Posterior vena cava (tissue), 2 donors: ENCODE measurements at regions not wholly inside any gene's neighbourhood (a gene's known extent, or its start where the extent isn't known, plus 50 kb on each side); places are given as distances from the start of the nearest gene placed in this dataset.
"Not testable (repeated sequence)": the region's sequence is repeated elsewhere in the genome, so short reads cannot be mapped to it uniquely, and the experiment has no call there.

Experiments used
- DNase-seq: peaks from one replicate; pipeline ENCODE4 v3.0.0-alpha.2; 2020; ENCODE audit warnings: low spot score
- intact Hi-C, 2 donors: fragments of 100-400 bp; cut with DNase I; formaldehyde crosslinking; loops; one replicate each; pipeline versions ENCODE4 v1.14.1 to v1.14.2; 2022 to 2023
- donor health status: DM: yes; HTN: yes; CAD: no.
- donor health status: DM: yes; HTN: yes; CAD: no.

DNA sequence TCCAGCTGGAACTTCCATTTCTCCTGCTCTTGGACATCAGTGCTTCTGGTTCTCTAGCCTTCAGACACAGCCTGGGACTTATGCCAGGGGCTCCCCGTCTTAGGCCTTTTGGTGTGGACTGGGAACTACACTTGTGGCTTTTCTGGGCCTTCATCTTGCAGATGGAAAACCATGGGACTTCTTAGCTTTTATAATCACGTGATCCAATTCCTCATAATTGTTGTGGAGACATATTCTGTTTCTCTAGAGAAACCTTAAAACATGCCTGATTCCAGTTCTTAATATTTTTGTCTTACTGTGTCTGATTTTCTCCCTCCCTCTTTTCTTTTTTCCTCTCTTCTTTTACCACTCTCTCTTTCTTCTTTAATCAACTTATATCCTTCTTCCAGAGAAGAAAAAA, 224.2 kb upstream of the FOXP2 start:
- intact Hi-C loops, result no loop called here
- no peak for DNase-seq

DNA sequence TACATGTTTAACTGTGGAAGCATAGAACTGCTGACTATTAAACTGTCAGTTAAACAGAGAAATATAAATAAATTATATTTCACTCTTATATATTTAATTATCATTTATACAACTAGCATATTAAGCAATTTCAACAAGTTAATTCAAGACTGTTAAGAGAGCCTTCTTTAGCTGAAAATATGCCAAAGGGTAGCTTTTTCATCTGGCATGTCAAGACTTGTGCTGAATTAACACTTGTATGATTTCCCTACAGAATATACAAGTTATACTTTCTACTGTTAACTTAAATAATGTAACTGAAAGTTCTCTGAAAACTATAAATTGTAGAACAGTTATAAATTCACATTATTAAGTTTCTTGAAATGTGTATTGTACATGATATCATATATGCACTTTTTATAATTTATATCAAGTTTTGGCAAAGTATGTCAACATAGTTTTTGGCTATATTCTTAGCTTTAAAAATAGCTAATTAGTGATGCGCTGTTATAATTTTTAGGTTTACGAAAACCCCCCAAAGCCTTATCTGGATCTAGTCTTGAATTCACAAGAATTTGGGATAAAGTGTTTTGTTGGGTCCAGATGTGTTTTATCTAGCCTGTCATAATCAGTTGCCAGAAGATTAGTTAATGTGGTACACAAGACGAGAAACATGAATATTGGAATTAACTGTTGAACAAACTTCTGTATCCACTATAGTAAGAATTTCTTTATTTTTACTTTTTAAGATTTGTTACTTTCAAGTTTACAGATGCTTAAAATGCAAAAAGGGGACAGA, 231.1 kb upstream of the FOXP2 start:
- no peak for DNase-seq
- intact Hi-C loops, result no loop called here

GRCh38 chr7:114182837-114183236, 231.8 kb upstream of the FOXP2 start:
- intact Hi-C loops, result no loop called here
- DNase-seq, result no peak

- intact Hi-C loops, result no loop called here
- DNase-seq, result no peak
Observed at GRCh38 chr7:114181280-114181679, 233.3 kb upstream of the FOXP2 start.

GRCh38 chr7:114180556-114181266, 233.9 kb upstream of the FOXP2 start:
- DNase-seq, result no peak
- intact Hi-C loops, result no loop called here

- DNase-seq, result no peak
- intact Hi-C loops, result no loop called here
Observed at GRCh38 chr7:114175125-114175524, 239.5 kb upstream of the FOXP2 start.

DNA sequence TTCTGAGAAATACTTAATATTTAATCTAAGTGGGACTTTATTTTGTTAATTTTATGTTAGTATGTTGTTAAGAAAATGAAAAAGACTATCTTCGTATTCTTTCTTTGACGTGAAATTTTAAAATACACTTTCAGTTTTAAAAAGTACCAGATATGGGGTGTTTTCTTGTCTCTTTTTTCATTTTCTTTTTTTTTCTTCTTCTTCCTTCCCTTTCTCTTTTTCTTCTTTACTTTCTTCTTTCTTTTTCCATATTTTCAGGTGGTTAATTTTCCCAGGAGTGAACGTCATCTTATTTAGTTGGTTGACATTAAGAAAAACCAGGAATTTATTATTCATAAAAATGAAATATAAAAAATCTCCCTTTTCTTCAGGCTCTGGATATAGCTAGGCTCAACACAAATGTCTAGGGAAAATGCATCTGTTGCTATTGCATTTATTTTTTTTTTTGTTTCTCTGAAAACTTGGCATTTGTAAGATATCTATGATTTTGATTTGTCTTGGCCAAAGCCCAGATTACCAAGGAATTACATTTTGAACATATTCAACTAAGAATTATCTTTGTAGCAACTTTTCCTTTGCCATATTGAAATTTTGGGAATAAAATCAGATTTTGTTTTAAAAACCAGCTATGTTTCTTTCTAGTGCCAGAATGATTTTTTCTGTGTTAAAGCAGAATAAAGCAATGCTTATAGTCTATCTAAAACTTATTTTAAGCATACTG, 241.3 kb upstream of the FOXP2 start:
- DNase-seq, result no peak
- intact Hi-C loops, result no loop called here

GRCh38 chr7:114169389-114169788, 245.2 kb upstream of the FOXP2 start:
- intact Hi-C loops, result not testable (repeated sequence)

DNA sequence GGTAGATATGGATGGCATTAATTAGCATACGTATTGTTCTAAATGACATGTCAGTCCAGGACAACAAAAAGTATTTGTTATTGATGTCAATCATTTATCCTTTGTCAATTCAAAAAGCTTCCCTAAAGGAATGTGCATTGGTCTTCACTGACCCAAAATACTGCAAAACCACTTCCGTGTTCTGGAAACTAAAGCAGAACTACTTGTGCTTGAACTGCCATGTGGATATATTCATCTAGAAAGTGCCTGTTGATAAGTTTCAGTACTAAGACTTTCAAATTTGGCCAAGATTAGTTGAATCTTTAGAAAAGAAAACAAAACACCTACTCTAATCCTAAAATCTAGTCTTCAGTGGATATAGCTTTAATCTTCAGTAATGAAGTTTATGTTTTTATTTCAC, 242.1 kb upstream of the PPP1R3A start:
- intact Hi-C loops, result no loop called here
- no peak for DNase-seq

More at GRCh38 chr7:114169389-114169788, 245.2 kb upstream of the FOXP2 start:
- not testable (repeated sequence) for DNase-seq

DNA sequence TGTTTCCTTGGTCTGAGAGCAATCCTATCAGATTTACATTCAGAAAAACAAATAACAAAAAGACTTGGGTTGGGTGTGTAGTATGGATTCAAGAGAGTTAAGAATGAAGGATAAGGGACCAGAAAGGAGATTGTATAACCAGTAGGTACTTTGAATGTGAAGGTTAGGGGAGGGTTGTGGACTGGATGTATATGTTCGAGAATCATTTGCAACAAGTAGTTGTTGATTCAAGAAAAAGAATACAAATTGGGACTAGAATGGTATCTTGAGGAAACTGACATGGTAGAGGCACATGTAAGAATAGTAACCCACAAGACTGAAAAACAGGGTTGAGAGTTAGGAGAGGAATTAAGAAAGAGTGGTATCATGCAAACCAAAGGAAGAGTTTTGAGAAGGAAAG, 240.0 kb upstream of the PPP1R3A start:
- no peak for DNase-seq
- intact Hi-C loops, result no loop called here

- no peak for DNase-seq
- intact Hi-C loops, result no loop called here
Observed at GRCh38 chr7:114158275-114158674, 239.5 kb upstream of the PPP1R3A start.

DNA sequence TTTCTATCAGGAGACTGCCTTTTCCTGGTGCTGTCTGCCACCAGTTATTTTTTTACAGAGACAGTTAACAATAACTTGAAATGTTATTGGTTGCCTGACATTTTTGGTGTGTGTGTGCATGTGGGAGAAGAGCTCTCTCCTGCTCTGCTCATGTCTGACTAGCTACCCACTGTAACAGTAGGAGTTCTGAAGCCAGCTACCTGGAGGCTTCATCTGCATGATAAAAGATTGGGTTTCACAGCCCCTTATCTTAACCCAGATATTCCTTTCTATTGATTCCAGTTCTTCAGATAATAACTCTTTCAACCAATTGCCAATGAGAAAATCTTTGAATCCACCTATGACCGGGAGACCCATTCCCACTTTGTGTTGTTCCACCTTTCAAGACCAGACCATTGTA, 237.4 kb upstream of the PPP1R3A start:
- intact Hi-C loops, result no loop called here
- DNase-seq, result no peak

GRCh38 chr7:114155116-114156110, 236.6 kb upstream of the PPP1R3A start:
- intact Hi-C loops, result no loop called here
- no peak for DNase-seq

DNA sequence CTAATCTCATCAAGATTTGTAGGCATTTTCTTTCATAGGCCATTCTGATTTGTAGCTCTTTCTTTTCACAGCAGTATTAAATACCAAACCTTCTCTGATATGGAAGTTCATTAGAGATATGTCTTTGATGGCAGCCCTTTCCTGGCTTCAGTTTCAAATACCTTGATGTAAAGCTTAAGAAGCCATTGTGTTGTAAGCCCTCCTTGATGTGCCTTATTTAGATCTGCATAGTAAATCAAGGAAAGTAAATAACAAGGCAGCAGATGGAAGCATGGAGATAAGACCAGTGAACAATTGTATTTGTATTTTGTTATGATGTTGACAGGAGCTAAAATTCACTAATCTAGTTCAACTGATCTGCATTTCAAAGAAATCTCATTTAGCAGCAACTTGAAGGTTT, 234.9 kb upstream of the PPP1R3A start:
- DNase-seq, result no peak
- intact Hi-C loops, result no loop called here

GRCh38 chr7:114152314-114152938, 233.6 kb upstream of the PPP1R3A start:
- DNase-seq, result no peak
- intact Hi-C loops, result no loop called here

- intact Hi-C loops, result no loop called here
- no peak for DNase-seq
Observed at GRCh38 chr7:114151777-114152176, 233.0 kb upstream of the PPP1R3A start.

DNA sequence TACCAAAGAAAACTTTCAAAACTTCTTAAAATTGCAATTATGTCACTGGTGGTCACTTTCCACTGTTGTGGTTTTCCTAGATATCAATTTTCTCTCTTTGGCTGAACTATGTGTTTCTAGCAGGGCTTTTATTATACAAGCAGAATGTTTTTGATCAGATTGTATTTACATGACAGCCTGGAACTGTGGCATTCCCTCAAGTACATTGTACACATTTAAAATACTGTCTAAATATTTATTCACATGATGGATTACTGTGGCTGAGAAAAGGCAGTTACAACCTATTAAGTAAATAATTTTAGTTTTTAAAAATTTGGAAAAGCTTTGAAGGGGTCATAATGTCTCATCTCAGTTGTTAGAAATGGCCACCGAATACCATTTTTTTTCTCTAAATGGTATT, 231.9 kb upstream of the PPP1R3A start:
- no peak for DNase-seq
- intact Hi-C loops, result no loop called here

GRCh38 chr7:114148779-114149178, 230.0 kb upstream of the PPP1R3A start:
- no peak for DNase-seq
- intact Hi-C loops, result no loop called here

DNA sequence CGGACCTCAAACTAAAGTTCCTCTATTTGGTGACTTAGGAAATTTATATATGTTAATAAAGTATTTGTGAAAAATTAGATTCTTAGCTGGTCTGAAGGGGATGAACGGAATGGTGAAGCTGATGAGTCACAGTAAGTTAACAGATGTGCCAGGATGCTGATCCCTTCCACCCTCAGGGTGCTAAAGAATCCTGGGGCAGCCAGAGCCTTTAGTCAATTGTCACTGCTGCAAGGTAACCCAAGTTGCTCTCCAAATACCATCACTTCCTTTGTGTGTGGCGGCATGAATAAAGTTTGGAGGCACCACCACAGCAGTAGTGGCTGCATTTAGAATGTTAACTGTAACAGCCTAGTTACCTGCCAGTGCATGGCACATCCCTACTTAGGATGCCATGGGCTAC, 222.6 kb upstream of the PPP1R3A start:
- DNase-seq, result no peak
- intact Hi-C loops, result loop anchor here in 1 of 2 donors (5.0 kb wide), 1 partner anchor 174 kb away; no protein-coding TSS in a partner anchor
